ENCODE measurements at regions not wholly inside any gene's neighbourhood (a gene's known extent, or its start where the extent isn't known, plus 50 kb on each side); places are given as distances from the start of the nearest gene placed in this dataset.

DNA sequence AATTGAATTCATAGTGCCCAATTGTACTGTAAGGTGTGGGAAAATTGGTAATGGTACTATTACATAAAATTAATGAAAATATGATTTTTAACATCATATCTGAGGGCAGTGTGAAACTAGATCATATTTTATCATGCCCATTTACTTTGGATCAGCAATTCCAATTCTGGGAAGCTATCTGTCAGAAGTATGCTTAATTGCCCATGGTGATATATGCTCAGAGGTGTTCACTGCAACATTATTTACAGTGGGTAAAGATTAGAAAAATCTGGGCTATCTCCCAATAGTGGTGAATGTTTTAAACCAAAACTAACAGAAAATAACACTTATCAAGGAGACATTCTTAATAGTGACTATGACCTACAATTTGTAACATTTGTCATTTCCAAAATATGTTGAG lies 1260.0 kb downstream of the BRINP3 start:
- no peak for TF ChIP-seq POLR2AphosphoS5 (IDR thresholded peaks at IDR 0.05)
- TF ChIP-seq, protein P1, sequence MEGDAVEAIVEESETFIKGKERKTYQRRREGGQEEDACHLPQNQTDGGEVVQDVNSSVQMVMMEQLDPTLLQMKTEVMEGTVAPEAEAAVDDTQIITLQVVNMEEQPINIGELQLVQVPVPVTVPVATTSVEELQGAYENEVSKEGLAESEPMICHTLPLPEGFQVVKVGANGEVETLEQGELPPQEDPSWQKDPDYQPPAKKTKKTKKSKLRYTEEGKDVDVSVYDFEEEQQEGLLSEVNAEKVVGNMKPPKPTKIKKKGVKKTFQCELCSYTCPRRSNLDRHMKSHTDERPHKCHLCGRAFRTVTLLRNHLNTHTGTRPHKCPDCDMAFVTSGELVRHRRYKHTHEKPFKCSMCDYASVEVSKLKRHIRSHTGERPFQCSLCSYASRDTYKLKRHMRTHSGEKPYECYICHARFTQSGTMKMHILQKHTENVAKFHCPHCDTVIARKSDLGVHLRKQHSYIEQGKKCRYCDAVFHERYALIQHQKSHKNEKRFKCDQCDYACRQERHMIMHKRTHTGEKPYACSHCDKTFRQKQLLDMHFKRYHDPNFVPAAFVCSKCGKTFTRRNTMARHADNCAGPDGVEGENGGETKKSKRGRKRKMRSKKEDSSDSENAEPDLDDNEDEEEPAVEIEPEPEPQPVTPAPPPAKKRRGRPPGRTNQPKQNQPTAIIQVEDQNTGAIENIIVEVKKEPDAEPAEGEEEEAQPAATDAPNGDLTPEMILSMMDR (IDR thresholded peaks at IDR 0.05 in 8 of 11, conservative IDR thresholded peaks at IDR 0.05 in 3 of 11): no peak
- TF ChIP-seq POLR2A (IDR thresholded peaks at IDR 0.05): no peak
